Stomach (tissue), 4 donors: ENCODE measurements at regions not wholly inside any gene's neighbourhood (a gene's known extent, or its start where the extent isn't known, plus 50 kb on each side); places are given as distances from the start of the nearest gene placed in this dataset.

Experiments used
- CTCF ChIP-seq, 7 experiments: fragments of 450-650 bp in 4 of 7; fragments of 200-600 bp in 3 of 7; sonication (generic) in 3 of 7; IDR thresholded peaks; one replicate each; pipeline ENCODE4 v1.5.1; 2016 to 2019; ENCODE audit warnings: antibody characterized with exemption in 7 of 7, control low read depth in 2 of 7, mild to moderate bottlenecking in 1 of 7
- EP300 ChIP-seq: sonication (generic); formaldehyde crosslinking; IDR thresholded peaks from one replicate; pipeline ENCODE4 v1.6.1; 2017; ENCODE audit warnings: antibody characterized with exemption
- POLR2A ChIP-seq, 4 donors: fragments of 450-650 bp; IDR thresholded peaks; one replicate each; pipeline ENCODE4 v1.6.1; 2016; ENCODE audit warnings: antibody characterized with exemption in 4 of 4, control low read depth in 2 of 4, mild to moderate bottlenecking in 1 of 4, moderate library complexity in 1 of 4
- POLR2AphosphoS5 ChIP-seq, 3 donors: sonication (generic); formaldehyde crosslinking; IDR thresholded peaks; one replicate each; pipeline ENCODE4 v1.6.1; 2016; ENCODE audit warnings: antibody characterized with exemption in 3 of 3

GRCh38 chr5:57402348-57402747 lies 80.3 kb downstream of the ACTBL2 start:
- TF ChIP-seq CTCF (IDR thresholded peaks at IDR 0.05) = no peak
- TF ChIP-seq POLR2A (IDR thresholded peaks at IDR 0.05) = no peak
- no peak for TF ChIP-seq POLR2AphosphoS5 (IDR thresholded peaks at IDR 0.05)
- TF ChIP-seq EP300 = no peak
